Suprapubic skin (tissue), 4 donors: ENCODE measurements at regions not wholly inside any gene's neighbourhood (a gene's known extent, or its start where the extent isn't known, plus 50 kb on each side); places are given as distances from the start of the nearest gene placed in this dataset.
A peak's percentile ranks its signal among the peaks of the same experiment; 100 is the strongest.

Experiments used
- DNase-seq, 2 donors: peaks; one replicate each; pipeline ENCODE4 v3.0.0-alpha.2; 2019; ENCODE audit warnings: low spot score in 2 of 2
- H3K27ac ChIP-seq: fragments of 200-600 bp; sonication (generic); one replicate; pipeline ENCODE4 v1.5.1; 2019
- H3K27me3 ChIP-seq: fragments of 200-600 bp; sonication (generic); one replicate; pipeline ENCODE4 v1.5.1; 2019
- H3K36me3 ChIP-seq: fragments of 200-600 bp; sonication (generic); one replicate; pipeline ENCODE4 v1.5.1; 2019
- H3K4me1 ChIP-seq: fragments of 200-600 bp; sonication (generic); one replicate; pipeline ENCODE4 v1.5.1; 2019
- H3K4me3 ChIP-seq: fragments of 200-600 bp; sonication (generic); one replicate; pipeline ENCODE4 v1.5.1; 2019; ENCODE audit warnings: mild to moderate bottlenecking
- H3K9me3 ChIP-seq: fragments of 200-600 bp; sonication (generic); one replicate; pipeline ENCODE4 v1.5.1; 2019
- CTCF ChIP-seq, 2 donors: fragments of 200-600 bp in 1 of 2; fragments of 450-650 bp in 1 of 2; sonication (generic) in 1 of 2; IDR thresholded peaks; one replicate each; pipeline ENCODE4 v1.5.1; 2016 to 2019; ENCODE audit warnings: antibody characterized with exemption in 2 of 2, mild to moderate bottlenecking in 1 of 2, moderate library complexity in 1 of 2
- EP300 ChIP-seq: sonication (generic); formaldehyde crosslinking; IDR thresholded peaks from one replicate; pipeline ENCODE4 v1.6.1; 2017; ENCODE audit warnings: antibody characterized with exemption
- POLR2A ChIP-seq, 2 donors: fragments of 450-650 bp; IDR thresholded peaks; one replicate each; pipeline ENCODE4 v1.6.1; 2017; ENCODE audit warnings: antibody characterized with exemption in 2 of 2, mild to moderate bottlenecking in 2 of 2, moderate library complexity in 2 of 2
- POLR2AphosphoS5 ChIP-seq, 3 donors: sonication (generic); formaldehyde crosslinking; IDR thresholded peaks; one replicate each; pipeline ENCODE4 v1.6.1; 2017; ENCODE audit warnings: antibody characterized with exemption in 3 of 3
- WGBS: methylation state at CpG from one replicate; pipeline ENCODE4 v1.1.5; 2018; 5-methylcytosine and 5-hydroxymethylcytosine counted together

- H3K36me3 ChIP-seq, result no peaks in the 10 kb centered on the region
- peak in 1 of 3 donors; percentile 4 for TF ChIP-seq POLR2AphosphoS5 (IDR thresholded peaks at IDR 0.05)
- no peak for TF ChIP-seq CTCF (IDR thresholded peaks at IDR 0.05)
- H3K27me3 ChIP-seq, result no peaks in the 10 kb centered on the region
- peaks cover 6% of the 10 kb centered on the region for H3K4me1 ChIP-seq
- DNase-seq, result no peak
- WGBS, result 34% methylated on average over 2 of the region's 2 CpGs
- H3K9me3 ChIP-seq, result no peaks in the 10 kb centered on the region
- no peak overlapping the region for H3K4me3 ChIP-seq
- peak overlapping the region; percentile 38 for H3K27ac ChIP-seq
Measured at GRCh38 chr3:139281096-139281495, 62.7 kb upstream of the MRPS22 start.

- Histone ChIP-seq H3K27ac (no peak overlapping the region), H3K9me3 (no peaks in the 10 kb centered on the region), H3K4me3 (no peak overlapping the region), H3K4me1 (peaks cover 6% of the 10 kb centered on the region), H3K27me3 (no peaks in the 10 kb centered on the region), H3K36me3 (no peaks in the 10 kb centered on the region)
- TF ChIP-seq EP300, result no peak
- TF ChIP-seq POLR2A (IDR thresholded peaks at IDR 0.05), result no peak
- no peak for TF ChIP-seq CTCF (IDR thresholded peaks at IDR 0.05)
- no peak for TF ChIP-seq POLR2AphosphoS5 (IDR thresholded peaks at IDR 0.05)
- DNase-seq, result peak in 1 of 2 donors; percentile 71
- 42% methylated on average over 13 of the region's 16 CpGs for WGBS
Measured at GRCh38 chr3:139281522-139282196, 62.2 kb upstream of the MRPS22 start.

DNA sequence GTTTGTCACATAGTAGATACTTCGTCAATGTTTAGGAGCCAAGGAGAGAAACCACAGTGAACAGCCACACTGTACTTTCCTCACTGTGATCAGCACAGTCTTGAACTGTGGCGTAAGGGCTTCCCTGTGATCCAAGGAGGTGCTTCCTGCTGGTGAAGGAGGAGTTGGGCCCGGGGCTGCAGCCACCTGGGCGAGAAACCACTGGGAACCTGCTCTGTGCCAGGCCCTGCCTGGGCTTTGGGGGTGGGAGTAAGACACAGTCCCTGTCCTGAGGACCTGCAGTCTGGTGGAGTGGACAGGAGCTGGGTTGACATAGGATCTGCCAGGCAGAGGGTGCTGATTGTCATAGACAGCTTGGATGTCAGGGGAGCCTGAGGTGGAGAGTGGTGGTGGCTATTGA lies 60.5 kb upstream of the MRPS22 start:
- H3K4me3 ChIP-seq, result no peak overlapping the region
- 88% methylated on average over 4 of the region's 4 CpGs for WGBS
- H3K36me3 ChIP-seq, result no peaks in the 10 kb centered on the region
- no peak for TF ChIP-seq CTCF (IDR thresholded peaks at IDR 0.05)
- no peak for TF ChIP-seq POLR2AphosphoS5 (IDR thresholded peaks at IDR 0.05)
- TF ChIP-seq EP300, result no peak
- no peak for TF ChIP-seq POLR2A (IDR thresholded peaks at IDR 0.05)
- peaks cover 6% of the 10 kb centered on the region for H3K4me1 ChIP-seq
- no peak overlapping the region for H3K27ac ChIP-seq
- no peaks in the 10 kb centered on the region for H3K27me3 ChIP-seq
- no peak for DNase-seq
- H3K9me3 ChIP-seq, result no peaks in the 10 kb centered on the region

- H3K27ac ChIP-seq, result no peak overlapping the region
- no peak for TF ChIP-seq POLR2AphosphoS5 (IDR thresholded peaks at IDR 0.05)
- no peak for TF ChIP-seq CTCF (IDR thresholded peaks at IDR 0.05)
- TF ChIP-seq POLR2A (IDR thresholded peaks at IDR 0.05), result no peak
- TF ChIP-seq EP300, result no peak
- no peaks in the 10 kb centered on the region for H3K27me3 ChIP-seq
- DNase-seq, result no peak
- 74% methylated on average over 4 of the region's 4 CpGs for WGBS
- peaks cover 6% of the 10 kb centered on the region for H3K4me1 ChIP-seq
- no peak overlapping the region for H3K4me3 ChIP-seq
- no peaks in the 10 kb centered on the region for H3K9me3 ChIP-seq
- no peaks in the 10 kb centered on the region for H3K36me3 ChIP-seq
Measured at GRCh38 chr3:139284221-139284620, 59.6 kb upstream of the MRPS22 start.

- H3K4me1 ChIP-seq, result peaks cover 6% of the 10 kb centered on the region
- TF ChIP-seq POLR2AphosphoS5 (IDR thresholded peaks at IDR 0.05) (no peak), EP300 (no peak), POLR2A (IDR thresholded peaks at IDR 0.05) (no peak)
- no peaks in the 10 kb centered on the region for H3K9me3 ChIP-seq
- 59% methylated on average over 2 of the region's 2 CpGs for WGBS
- no peaks in the 10 kb centered on the region for H3K27me3 ChIP-seq
- no peak for DNase-seq
- no peak overlapping the region for H3K27ac ChIP-seq
- H3K36me3 ChIP-seq, result no peaks in the 10 kb centered on the region
- H3K4me3 ChIP-seq, result no peak overlapping the region
Measured at GRCh38 chr3:139285691-139286090, 58.1 kb upstream of the MRPS22 start.

- WGBS, result 60% methylated on average over 5 of the region's 5 CpGs
- Histone ChIP-seq H3K4me1 (peaks cover 4% of the 10 kb centered on the region), H3K36me3 (no peaks in the 10 kb centered on the region), H3K4me3 (no peak overlapping the region), H3K27ac (no peak overlapping the region), H3K27me3 (no peaks in the 10 kb centered on the region), H3K9me3 (no peaks in the 10 kb centered on the region)
- DNase-seq, result no peak
- no peak for TF ChIP-seq POLR2A (IDR thresholded peaks at IDR 0.05)
- TF ChIP-seq CTCF (IDR thresholded peaks at IDR 0.05), result no peak
- TF ChIP-seq POLR2AphosphoS5 (IDR thresholded peaks at IDR 0.05), result no peak
- TF ChIP-seq EP300, result no peak
Measured at GRCh38 chr3:139286241-139286640, 57.6 kb upstream of the MRPS22 start.
